HUDEP-2 (cell line): ENCODE measurements at regions not wholly inside any gene's neighbourhood (a gene's known extent, or its start where the extent isn't known, plus 50 kb on each side); places are given as distances from the start of the nearest gene placed in this dataset.
"Not testable (repeated sequence)": the region's sequence is repeated elsewhere in the genome, so short reads cannot be mapped to it uniquely, and the experiment has no call there.

ENCODE experiments used
- DNase-seq, 76 experiments: peaks; one replicate each; lab custom pipeline; 2025; ENCODE audit not compliant: unreplicated experiment in 76 of 76; lab: John Stamatoyannopoulos, UW

DNA sequence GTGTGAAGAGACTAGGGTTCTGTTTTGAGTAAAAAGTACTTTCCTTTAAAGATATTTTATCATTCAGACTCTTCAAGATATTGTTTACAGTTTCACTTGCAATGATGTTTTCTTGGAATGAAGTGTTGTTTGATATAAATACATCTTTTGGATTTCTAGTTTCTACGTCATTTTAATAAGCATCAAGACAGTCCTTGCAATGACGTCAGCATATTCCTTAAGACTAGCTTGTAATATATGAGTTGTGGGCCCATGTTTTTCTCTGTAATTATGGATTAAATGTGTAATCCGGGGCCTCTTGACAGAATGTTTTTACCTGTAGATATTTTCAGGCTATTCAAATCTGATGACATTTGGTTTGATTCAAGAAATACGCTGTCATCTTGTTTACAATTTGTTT, 66.1 kb downstream of the RBMX2 start:
- no peak for DNase-seq

GRCh38 chrX:130468395-130468923, 66.7 kb downstream of the RBMX2 start:
- peak in 2 of 76 experiments; percentile 1 to 21 for DNase-seq

GRCh38 chrX:130482871-130483270, 81.1 kb downstream of the RBMX2 start:
- DNase-seq, result peak in 1 of 76 experiments; percentile 0

- DNase-seq, result no peak
Measured at GRCh38 chrX:130485870-130486269, 84.1 kb downstream of the RBMX2 start.

DNA sequence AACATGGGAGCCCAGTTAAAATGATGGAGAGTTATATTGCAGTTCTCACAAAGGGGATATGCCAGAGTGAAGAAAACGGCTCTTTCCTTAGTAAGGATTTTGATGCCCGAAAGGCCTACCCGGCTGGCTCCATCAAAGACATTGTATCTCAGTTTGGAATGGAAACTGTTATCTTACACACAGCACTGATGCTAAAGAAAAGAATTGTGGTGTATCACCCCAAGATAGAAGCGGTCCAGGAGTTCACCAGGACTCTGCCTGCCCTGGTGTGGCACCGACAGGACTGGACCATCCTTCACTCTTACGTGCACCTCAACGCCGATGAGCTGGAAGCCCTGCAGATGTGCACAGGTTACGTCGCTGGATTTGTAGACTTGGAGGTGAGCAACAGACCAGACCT, 93.7 kb downstream of the RBMX2 start:
- not testable (repeated sequence) for DNase-seq

- no peak for DNase-seq
Measured at GRCh38 chrX:130497531-130497930, 95.7 kb downstream of the RBMX2 start.

DNA sequence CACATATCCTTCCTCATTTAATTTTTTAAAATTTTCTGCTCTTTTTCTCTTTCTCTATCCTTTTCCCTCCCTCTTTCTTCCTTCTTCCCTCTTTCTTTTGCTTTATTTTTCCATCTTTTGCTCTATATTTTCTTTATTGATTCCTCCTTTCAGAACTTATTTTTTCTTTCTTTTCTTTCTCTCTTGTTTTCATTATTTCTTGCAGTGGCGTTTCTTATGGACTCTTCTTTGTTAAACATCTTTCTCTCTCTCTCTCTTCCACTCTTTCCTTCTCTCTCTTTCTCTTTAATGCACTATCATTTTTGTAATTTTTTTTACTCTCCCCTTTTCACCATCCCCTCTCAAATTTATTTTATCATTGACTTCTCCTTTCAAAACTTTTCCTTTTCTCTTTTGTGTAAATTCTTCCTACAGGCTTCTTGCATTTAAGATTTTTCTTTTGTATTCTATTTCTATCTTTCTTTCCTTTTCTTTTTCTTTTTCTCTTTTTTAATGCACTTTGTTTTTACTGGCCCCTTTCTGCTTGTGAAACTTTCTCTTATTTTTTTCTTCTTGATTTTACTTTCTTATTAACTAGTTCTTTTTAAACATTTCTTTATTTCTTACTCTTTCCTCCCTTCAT, 97.0 kb downstream of the RBMX2 start:
- no peak for DNase-seq

DNA sequence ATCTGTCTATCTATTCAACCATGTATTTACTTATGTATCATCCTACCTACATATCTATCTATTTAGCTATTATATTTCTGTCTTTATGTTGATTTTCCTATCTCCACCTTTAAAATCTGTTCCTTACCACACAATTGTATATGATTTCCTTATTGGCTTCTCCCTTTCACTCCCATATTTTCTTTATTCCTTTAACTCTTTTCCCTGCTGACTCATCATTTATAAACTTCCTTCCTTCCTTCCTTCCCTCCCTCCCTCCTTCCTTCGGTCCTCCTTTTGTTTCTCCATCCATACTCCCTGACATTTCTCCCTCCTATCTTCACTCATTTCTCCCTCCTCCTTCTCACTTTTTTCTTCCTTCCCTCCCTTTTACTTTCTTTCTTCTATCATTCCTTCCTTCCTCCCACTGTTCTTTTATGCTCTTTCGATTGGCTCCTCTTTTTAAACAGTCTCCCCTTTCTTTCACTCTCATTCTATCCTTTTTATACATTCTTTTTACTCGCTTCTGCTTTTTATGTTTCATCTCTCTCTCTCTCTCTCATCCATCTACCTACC, 100.3 kb downstream of the RBMX2 start:
- no peak for DNase-seq

DNA sequence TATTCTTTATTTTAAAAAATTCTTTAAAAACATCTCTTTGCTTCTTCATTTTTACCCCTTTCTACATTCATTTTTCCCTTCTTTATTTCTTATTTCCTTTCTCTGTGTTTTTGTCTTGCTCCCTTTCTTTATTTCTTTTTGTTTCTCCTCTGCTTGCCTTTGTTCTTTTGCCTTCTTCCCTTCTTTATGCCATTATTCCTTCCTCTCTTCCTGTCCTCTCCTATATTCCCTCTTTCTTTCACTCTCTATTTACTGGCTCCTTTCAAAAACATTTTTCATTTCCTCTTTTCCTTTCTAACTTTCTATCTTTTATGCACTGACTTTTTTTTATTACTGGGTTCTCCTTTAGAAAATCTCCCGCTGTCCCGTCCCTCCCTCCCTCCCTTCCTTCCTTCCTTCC, 102.2 kb downstream of the RBMX2 start:
- DNase-seq, result no peak

- no peak for DNase-seq
Measured at GRCh38 chrX:130507015-130507414, 105.2 kb downstream of the RBMX2 start.

DNA sequence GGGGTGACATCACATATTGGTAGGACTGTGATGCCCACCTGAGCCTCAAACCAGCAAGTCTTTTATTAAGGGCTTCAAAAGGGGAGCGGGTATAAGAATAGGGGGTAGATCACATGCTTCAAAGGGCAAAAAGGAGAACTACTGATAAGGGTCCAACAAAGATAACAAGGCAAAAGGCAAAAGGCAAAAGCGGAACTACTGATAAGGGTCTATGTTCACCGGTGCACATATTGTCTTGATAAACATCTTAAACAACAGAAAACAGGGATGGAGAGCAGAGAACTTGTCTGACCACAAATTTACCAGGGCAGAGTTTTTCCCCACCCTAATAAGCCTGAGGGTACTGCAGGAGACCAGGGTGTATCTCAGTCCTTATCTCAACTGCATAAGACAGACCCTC, 110.7 kb downstream of the RBMX2 start:
- DNase-seq, result peak in 1 of 76 experiments; percentile 3

GRCh38 chrX:130516123-130516522, 114.3 kb downstream of the RBMX2 start:
- DNase-seq, result no peak

- peak in 23 of 76 experiments; percentile 0 to 42 (median 5) for DNase-seq
Measured at GRCh38 chrX:130523460-130524394, 121.9 kb downstream of the RBMX2 start.

DNA sequence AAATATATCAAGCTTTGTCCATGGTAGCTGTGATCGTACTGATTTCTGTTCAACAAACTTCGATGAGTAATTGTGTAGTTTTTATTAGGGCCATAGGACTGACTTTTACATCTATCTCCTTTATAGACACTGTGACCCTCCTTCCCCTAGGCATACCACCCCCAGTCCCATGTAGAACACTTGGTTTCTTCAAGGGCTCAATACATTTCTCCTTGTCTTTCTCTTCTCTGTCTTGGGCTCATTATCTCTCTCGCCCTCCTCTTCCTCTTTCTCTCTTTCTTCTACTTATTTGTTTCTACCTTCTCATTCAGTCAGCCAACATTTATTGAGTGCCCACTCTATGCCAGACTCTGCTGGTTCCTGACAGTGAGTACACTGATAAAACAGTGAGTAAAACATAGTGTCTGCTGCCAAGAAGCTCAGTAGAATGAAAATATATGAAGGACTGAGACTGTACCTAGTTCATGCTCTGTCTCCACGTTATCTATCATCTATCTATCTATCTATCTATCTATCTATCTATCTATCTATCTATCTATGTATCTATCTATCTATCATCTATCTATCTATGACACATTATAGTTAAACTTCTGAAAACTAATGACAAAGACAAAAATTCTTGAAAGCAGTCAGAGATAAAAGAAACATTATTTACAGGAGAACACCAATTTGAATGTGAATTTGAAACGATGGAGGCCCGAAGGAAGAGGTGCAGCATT, 122.8 kb downstream of the RBMX2 start:
- DNase-seq, result no peak

DNA sequence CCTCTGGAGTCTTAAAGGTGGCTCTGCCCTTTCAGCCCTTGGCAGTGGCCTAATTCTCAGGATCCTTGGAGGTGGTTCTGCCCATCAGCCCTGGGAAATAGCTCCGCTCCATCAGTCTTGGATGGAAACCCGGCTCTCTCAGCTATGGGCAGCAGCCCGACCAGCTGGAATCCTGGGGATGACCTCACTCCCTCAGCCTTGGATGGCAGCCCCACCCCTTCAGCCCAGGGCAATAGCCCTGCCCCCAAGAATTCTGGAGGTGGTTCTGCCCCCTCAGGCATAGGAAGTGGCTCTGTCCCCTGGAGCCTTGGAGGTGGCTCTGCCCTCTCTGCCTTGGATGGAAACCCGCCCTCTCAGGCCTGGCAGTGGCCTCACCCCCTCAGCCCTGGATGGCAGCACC, 127.7 kb downstream of the RBMX2 start:
- DNase-seq, result no peak

GRCh38 chrX:130531066-130531465, 129.3 kb downstream of the RBMX2 start:
- DNase-seq, result no peak

DNA sequence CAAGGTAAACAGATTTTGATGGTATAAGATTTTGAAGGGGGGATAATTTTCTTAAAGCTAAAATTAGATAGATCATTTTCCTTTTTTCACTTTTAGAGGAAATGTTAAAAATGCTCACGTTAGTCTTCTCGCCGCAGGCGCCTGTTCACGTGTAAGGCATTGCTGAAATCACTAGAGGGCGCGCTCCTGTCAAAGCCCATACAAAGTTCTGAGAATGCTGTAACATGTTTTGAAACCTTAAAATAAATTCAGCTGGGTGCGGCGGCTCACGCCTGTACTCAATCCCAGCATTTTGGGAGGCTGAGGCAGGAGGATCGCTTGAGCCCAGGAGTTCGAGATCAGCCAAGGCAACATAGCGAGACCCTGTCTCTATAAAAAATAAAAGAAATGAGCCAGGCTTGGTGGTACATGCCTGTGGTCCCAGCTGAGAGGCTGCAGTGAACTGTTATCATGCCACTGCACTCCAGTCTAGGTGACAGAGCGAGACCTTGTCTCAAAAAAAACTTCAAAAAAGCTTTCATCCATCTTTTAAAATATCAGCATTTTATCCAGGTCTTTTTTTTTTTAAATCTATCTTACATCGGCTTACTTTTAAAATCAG, 138.0 kb downstream of the RBMX2 start:
- peak in 42 of 76 experiments; percentile 0 to 34 (median 6) for DNase-seq

- no peak for DNase-seq
Measured at GRCh38 chrX:130543603-130544325, 142.0 kb downstream of the RBMX2 start.

GRCh38 chrX:130545796-130546195, 144.0 kb downstream of the RBMX2 start:
- no peak for DNase-seq

- DNase-seq, result not testable (repeated sequence)
Measured at GRCh38 chrX:130549382-130549781, 147.6 kb downstream of the RBMX2 start.
